Right hindlimb (tissue), 1 donor: ENCODE measurements at regions not wholly inside any gene's neighbourhood (a gene's known extent, or its start where the extent isn't known, plus 50 kb on each side); places are given as distances from the start of the nearest gene placed in this dataset.

Source experiments
- DNase-seq: peaks from one replicate; pipeline ENCODE4 v3.0.0-alpha.2; 2018

DNA sequence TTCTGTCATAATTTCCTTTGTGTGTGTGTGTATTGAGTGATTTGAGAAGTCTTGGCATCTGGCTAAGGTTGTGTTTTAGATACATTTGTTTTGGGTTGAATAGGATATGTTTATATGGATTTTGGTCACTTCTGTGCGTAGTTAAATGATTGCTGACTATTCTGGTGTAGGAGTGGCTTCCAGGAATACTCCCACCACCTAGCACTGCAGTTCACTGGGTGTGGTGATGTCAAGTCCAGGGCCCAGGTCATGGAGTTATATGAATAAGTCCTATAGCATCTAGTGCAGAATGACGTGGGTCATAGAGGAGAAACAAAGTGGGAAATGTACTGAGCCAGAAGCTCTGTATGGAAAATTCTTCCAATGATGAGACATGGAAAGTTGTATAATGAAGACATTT lies 465.4 kb upstream of the CCL2 start:
- DNase-seq, result no peak

DNA sequence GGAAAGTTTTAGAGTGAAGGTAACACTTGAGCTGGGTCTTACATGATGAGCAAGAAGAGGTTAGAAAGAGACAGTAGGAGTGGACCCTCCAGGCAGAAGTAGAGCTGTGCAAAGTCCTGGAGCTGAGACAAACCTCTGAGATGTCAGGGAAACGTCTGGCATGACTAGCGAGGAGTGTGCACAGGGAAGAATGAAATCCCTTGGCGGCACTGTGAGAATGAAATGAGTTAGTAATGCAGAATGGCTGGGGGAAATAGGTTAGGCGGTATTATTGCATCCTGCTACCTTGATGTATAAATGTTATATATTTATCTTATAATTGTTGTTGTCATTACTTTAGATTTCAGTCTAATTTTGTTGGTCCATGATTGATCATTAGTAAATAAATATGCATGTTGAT lies 457.9 kb upstream of the CCL2 start:
- no peak for DNase-seq

DNA sequence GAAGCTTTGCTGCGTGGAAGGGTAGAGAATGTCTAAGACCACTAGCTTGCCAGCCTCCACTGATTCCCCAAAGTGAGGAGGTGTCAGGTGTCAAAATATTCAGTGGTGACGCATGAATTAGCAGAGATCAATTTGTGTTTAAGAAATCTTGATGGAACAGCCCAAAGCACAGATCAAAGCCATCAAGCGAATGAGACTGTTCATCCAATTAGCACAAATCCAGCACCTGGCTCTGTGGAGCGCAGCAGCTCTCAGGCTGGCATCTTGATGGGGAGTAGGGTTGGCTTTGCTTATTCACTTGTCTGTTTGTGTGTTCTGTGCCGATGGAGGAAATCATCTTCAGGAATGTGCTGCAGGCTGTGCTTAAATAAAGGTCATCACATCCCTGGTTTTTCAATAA lies 456.8 kb upstream of the CCL2 start:
- DNase-seq, result no peak

DNA sequence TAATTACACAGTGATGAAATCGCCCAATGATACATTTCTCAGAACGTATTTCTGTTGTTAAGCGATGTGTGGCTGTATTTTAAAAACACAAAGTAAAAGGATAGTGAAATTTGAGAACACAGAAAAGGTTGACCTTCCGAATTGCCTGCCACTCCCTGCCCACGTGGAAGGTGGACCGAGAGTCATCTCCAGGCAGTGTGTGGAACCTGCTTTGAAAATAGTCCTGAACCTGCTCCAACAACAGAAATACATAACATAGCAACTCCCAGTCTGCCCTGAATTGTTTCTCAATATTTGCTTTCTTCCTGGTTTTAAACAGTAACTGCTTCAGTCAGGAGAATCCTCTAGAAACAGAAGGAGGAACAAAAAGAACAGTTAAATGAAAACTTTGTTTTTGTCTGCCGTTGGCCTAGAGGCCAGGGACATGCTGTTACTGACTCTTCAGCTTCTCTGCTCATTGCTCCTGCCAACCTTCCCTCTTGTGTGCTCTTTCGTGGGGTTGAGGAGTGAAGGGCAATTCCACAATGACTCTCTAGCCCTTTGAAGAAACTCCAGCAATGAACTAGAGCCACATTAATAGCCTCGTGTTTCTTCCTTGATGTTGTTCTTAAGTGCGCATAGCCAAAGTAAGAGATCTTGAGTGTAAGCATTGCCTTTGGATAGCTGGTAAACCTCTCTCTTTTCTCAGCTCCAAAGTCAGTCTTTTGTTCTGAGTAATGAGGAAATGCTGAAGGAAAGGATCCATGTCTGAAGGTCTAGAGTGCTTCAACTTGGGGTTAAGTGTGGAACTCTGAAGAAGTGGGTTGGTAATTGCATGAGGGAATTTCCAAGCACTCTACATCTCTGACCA lies 452.5 kb upstream of the CCL2 start:
- DNase-seq, result no peak

DNA sequence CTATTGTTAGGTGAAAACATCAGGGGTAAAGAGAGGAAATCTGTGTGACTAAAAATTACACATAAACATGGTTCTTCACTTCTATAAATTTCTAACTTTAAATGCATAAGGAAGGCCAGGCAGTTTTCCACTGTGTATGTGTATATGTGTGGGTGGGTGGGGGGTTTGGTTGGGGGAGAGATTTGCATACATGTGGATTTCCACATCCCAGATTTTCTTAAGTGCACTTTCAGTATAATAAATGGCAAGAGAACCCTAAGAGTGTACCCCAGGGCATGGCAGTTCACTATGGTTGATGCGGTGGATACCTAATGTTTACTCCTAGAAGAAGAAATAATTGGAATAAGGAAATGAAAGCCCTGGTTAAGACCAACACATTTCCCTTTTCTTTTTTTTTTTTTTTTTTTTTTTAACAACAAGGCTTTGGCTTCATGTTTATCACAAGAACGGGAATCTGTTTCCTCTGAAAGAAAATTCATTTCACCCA lies 451.8 kb upstream of the CCL2 start:
- DNase-seq, result no peak

DNA sequence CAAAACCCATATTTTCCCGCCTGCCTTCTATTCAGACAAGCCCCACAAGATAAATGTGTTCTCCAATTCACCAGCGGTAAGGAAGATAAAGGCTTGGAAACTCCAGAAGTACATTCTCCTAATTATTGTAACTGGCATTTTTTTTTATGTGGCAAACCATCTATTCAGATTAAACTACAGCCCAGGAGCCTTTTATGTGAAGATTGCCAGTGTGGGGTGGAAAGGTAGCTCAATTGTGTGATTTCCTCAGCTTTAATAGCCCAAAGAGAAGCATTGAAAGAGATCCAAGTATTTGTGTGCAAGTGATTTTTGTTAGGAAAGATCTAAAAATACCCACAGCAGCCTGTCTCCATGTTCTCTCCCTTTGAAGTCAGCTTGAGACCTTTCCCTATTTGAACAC lies 451.4 kb upstream of the CCL2 start:
- DNase-seq, result no peak

DNA sequence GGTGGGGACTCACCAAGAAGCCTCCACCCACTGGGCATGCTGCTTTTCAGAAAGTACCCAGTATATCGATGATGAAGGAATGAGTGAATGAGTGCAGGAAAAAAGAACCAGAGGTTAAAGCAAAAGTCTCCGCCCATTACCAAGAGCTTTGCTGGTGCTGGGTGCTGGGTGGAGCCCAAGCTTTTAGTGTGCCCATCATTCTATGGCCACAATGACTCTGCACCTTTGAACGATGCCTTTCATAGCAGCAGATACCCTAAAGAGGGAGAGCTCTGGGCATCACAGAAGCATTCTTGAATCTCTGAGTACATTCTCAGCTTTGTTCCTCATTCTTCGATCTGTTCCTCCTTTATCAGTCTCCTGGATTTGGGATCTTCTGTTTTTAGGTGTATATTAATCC lies 450.7 kb upstream of the CCL2 start:
- DNase-seq, result no peak

DNA sequence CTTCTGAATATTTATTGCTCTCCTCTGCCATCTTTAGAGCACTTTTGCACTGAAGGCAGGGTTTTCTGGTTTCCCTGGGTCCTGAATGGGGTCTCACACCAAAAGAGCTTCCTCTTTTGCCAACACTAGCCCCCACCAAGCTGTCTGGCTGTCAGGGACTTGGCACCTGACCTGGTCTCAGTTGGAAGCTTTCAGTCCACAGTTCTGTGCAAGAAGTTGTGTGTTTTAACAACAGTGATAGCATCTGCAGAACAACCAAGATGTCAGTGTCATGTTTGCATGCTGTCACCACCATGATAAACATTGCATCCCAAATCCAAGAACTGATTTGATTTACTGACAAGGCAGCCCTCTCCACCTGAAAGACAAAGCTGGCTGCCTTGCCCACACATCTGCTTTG lies 448.5 kb upstream of the CCL2 start:
- DNase-seq, result no peak

DNA sequence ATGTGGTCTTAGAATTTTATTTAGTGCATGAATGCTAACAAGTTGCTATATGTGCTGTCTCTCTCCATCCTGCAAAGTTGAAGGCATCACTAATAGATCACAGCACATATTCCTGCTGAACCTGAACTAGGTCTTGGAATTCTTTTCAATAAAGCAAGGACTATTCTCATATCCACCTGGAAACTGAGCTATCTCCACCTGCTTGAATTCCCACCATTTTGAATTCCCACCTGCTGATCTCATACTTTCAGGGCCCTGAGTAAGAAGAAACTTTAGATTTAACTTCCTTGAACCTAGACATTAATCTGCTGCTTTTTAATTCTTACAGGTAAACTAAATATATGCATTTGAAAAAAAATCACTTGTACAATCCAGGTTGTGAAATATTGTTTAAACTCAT lies 445.3 kb upstream of the CCL2 start:
- no peak for DNase-seq

DNA sequence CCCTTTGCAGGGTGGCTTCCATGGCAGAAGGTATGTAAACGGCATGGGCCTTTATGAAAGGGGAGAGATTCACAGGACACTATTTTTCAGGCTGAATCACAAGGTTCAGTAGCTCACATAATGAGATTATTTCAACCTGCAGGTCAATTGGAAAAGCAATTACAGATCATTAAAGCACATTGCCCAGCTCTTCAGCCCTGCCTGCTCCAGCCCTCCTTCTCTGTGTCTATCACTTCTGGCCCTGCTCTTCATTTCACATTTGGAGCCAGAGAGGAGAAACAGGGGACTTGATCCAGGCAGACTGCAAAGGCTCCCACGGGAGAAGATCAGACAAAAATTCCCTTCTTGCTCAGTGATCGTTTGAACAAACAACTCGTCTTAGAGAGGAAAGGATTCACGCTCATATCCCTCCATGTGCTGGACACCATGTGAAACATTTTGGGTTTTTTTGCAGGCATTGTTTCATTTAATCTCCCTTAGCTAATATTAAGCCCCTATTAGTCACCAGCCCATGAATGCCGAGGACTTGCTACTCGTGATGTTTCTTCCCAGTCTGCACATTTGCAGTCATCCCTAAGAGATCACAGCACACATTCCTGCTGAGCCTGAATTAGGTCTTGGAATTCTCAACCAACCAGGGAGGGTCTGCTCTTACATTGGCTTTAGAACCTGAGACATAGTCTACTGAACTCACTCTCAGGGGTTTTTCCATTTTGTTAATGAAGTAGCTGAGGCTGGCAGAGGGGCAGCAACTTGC lies 443.9 kb upstream of the CCL2 start:
- no peak for DNase-seq

DNA sequence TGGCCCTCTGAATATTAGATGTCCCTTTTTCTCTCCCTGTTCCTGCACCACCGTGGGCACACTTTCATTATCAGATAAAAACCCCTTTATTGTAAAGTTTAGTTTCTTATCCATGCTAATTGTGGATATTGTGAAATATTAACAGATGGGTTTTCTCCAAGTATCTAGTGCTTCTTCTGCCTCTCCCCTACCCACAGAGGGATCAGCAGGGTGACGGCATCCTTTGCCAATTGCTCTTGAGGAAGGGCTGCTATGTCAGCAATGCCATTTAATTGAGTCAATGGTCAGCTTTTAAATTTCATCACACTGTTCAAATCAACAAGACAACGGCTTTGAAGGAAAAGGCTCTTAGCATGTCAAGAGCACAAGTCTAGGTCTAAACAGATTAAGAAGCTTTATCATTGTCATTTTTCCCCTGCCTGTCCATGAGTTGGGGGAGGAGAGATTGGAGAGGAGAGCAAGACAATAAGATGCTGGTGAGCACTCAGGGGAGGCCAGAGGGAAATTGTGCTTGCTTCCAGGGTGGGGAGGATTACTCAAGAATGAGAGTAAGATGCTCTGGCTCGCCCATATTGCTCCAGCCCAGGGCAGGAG lies 443.0 kb upstream of the CCL2 start:
- DNase-seq, result no peak

DNA sequence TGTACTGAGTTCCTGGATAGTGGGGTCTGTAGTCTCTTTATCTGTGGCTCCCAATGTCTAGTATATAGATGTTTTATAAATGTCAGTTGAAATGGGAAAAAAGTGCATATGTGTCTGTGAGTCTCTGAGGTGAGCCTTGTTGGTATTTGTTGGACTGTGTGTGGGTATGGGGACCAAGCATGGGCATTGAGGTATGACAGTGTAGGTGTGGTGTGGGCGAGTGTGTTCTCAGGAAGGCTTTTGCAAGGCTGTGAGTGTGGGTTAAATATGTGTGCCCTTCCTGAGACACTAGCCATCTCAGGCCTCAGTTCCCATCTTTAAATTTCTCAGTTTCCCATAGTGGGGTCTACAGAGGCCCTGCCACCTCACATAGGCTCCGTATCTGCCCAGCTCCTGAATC lies 440.2 kb upstream of the CCL2 start:
- no peak for DNase-seq

DNA sequence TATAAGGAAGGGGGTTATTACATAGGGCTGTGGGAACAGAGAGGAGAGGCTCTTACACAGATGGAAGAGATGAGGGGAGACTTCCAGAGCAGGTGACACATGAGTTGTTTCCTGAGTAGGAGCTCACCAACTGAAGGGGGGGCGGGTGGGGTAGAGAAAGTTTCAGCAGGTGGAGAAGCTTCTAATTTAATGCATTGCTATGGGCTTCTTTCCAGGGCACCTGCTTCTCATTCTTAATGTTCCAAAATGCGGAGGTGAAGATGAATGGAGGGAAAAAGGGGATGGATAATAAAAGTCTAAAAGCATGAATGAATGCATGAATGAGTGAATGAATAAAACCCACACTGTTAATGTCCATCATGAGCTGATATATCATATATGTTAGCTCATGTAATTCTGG lies 439.0 kb upstream of the CCL2 start:
- no peak for DNase-seq

DNA sequence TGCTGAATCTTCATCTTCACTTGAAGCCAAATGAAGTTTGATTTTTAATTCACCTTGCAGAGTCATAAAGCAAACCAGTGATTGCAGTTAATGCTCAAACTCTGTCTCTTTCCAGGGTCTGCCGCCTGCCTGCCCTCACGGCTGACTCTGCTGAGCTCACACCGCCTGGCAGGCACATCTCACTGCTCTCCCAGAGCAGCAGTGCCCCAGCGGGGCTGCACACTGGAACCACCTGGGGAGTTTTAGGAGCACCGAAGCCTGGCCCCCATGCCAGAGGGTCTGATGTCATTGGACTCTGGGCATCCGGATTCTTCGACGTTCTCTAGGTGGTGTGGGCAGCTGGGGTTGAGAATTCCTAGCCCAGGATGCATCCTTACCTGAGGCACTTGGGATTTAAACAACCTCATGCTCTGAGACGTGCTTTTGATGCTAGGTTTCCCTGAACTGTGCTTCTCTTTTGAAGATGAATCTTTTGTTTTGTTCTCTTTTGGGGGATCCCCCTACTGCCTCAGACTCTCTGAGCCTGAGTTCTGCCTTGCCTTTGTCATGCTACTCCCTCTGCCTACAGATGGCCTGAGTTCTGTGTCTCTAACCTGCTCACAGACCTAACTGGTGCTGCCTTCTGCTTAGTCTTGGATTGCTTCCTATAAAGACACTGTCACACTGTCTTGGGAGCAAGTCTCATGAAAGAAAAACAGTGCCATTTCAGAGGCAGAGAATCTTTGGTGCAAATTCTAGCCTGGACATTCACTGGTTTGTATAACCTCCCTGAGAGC lies 438.1 kb upstream of the CCL2 start:
- no peak for DNase-seq

DNA sequence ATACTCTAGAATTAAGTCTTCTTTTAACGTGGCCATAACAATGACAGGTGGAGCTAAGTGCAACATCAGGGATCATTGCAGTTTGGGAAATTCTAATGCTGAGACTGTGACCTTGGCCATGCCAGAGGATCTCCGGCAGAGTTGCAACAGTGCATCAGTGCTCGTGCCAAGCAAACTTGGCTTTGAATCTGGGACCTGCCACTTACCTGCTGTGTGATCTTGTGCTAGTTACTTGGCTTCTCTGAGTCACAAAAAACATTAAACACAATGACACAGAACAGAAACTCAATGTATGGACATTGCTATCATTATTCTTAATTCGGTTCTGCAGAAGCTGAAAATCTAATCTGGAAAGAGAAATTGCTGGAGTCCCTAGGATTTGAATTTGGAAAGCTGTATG lies 435.5 kb upstream of the CCL2 start:
- no peak for DNase-seq

DNA sequence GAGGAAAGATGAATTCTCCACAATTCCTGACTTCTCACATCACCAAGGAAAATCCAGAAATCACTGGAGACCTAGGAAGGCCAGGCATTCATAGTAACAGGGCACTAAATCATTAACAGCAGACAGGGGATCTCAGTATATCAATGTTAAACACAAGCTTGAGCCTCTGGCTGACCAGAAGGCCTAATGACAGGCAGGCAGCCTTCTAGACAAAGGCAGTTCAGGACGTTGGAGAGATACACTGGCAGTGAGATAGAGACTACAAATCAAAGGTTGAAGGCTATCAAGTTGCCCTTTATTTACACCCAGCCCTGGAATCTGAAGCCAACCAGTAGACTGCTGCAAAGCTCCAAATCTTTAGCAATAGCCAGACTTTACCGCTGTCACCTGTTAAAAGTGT lies 422.8 kb upstream of the CCL2 start:
- no peak for DNase-seq

DNA sequence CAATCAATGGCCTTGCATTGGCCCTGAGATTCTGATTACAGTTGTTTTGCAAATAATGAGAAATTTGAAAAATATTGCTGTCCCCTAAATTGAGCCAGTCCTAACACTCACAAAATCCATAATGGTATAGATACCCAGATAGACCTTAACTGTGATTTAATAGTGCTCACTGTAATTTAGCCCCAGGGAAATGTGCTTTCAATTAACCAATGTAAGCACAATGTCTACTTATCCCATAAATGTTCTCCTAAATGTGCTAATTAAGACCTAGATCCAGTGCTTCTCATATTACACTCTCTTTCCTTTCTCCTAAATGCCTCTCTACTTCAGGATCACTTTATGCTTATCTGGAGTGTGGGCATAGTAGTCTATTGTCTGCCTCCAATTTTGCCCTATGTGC lies 417.8 kb upstream of the CCL2 start:
- DNase-seq, result no peak

DNA sequence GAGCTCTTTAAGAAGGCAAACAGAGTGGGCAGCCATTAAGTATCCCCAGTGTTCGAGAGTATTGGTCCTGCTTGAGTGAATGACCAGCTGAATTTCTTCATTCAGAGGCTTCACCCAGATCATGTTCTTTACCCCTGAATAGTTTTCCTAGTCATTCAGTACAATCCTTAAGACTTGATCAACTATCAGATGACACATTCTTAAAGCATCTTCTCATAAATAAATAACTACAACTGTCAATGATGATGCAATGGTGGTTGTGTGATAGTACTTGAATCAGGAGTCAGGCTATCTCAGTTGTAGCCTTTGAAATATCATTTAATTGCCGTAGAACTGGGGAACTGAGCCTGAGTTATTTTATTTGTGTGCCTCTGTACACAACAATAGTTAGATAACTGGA lies 416.8 kb upstream of the CCL2 start:
- no peak for DNase-seq

DNA sequence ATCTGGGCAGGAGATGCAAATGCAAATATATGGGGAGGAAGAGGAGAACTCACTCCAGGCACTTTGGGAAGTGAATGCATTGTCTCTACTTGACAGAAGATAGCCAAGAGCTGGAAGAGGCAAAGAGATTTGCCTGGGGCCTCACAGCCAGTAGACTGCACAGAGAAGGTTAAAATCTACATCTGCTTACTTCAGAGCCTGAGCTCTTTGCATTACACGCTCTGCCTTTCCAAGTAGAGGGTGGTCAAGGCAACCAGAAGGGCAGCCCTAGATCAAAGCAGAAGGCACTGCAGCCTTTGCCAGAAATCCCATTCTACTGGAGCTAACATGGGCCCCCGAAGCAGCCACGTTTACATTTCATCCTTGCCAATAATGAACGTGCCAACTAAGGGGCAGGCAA lies 407.2 kb upstream of the CCL2 start:
- DNase-seq, result no peak

DNA sequence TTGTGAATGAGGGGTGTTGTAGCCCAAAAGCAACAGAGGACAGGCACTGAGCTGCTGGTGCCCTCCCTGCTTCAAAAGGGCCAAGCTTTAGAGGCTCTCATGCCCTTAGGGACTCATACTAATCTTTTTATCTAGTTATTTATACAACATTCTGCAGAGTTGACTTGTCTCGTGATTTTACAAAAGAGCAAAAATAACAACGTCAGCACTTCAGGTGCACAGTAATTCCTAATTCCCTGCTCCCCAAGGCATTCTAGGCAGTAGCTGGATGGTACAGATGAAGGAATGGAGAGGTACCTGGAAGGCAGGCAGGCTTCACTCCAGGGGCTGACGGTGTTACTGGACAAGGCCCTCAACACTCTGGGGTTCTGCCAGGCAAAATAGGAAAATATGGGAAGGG lies 406.7 kb upstream of the CCL2 start:
- no peak for DNase-seq

DNA sequence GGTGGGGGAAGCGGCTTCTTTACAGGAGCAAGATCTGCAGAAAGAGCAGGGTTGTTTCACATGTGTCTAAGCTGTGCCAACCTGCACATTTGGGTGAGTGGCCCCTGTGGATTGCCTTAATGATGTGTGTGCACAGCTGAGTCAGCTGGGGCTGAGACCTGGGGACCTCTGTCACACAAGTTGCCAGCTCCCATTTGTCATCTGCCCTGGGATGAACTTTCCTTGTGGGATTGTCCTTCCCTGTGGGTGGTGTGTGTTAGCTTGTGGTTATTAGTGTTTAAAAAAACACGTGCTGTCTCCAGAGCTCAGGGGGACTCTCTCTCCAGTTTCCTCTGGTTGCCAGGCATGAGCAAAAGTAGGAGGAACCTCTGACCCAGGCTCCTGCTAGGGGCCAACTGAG lies 400.5 kb upstream of the CCL2 start:
- DNase-seq, result no peak

DNA sequence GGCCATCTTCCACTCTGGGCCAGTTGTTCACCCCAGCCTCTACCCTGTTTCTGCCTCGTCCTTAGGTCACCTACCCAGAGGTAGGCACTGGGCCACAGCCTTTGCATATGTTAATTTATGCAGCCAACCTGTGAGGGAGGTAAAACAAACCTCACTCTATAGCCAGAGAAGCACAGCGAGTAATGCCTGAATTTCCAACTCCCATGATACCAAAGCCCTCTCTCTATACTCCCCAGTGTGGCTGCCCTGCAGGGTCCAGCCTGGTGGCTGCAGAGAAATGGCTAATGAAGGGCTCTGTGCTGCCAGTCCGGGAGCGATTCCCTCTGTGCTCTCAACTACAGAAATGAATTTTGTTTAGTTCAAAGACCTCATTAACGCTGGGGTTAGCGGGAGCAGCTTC lies 397.0 kb upstream of the CCL2 start:
- DNase-seq, result no peak

DNA sequence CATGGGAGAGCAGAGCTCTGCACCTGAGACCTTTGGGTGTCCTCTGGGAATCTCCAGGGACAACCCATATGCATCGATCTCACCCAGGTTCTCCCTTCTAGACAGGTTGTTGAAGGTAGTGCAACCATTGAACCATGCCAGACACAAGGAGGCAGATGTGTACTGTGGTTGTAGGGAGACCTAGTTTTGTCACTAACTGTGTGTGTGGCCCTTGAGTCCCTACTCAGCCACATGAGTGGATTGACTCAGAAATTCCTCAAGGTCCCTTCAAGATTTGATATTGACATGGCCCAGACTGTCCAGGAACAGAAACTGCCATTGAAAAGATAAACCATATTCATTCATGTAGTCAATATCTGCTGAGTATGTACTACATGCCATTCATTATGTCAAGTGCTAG lies 396.4 kb upstream of the CCL2 start:
- no peak for DNase-seq
